Right ventricle myocardium superior (tissue), 1 donor: ENCODE measurements at regions not wholly inside any gene's neighbourhood (a gene's known extent, or its start where the extent isn't known, plus 50 kb on each side); places are given as distances from the start of the nearest gene placed in this dataset.

Source experiments
- ATAC-seq: fragments of 200-7000 bp; cut with Tn5 transposase; one replicate; pipeline ENCODE4 v1.9.1; 2020; ENCODE audit warnings: mild to moderate bottlenecking; ENCODE audit not compliant: poor library complexity
- DNase-seq: peaks from one replicate; pipeline ENCODE4 v3.0.0-alpha.2; 2020
- intact Hi-C: fragments of 100-400 bp; cut with DNase I; formaldehyde crosslinking; loops from one replicate; pipeline ENCODE4 v1.11.2; 2022
- donor health status: DM: no; HTN: yes; CAD: no; lungs with severe emphysema.

- intact Hi-C loops = no loop called here
- ATAC-seq (no peak), DNase-seq (no peak)
Observed at GRCh38 chr12:74891083-74891668, 318.5 kb downstream of the KCNC2 start.

- intact Hi-C loops = no loop called here
Observed at GRCh38 chr12:74892057-74892633, 317.5 kb downstream of the KCNC2 start.

GRCh38 chr12:74896186-74896585, 313.5 kb downstream of the KCNC2 start:
- no peak for ATAC-seq
- intact Hi-C loops = no loop called here
- no peak for DNase-seq

More at GRCh38 chr12:74892057-74892633, 317.5 kb downstream of the KCNC2 start:
- ATAC-seq = no peak
- no peak for DNase-seq

GRCh38 chr12:74897425-74898211, 312.0 kb downstream of the KCNC2 start:
- no peak for DNase-seq
- no peak for ATAC-seq
- intact Hi-C loops = no loop called here

GRCh38 chr12:74899031-74899829, 310.4 kb downstream of the KCNC2 start:
- no peak for DNase-seq
- no peak for ATAC-seq
- intact Hi-C loops = no loop called here

GRCh38 chr12:74900232-74900631, 309.4 kb downstream of the KCNC2 start:
- ATAC-seq = no peak
- DNase-seq = no peak
- intact Hi-C loops = no loop called here

GRCh38 chr12:74903522-74903921, 306.1 kb downstream of the KCNC2 start:
- no peak for DNase-seq
- ATAC-seq = no peak
- intact Hi-C loops = no loop called here

GRCh38 chr12:74906224-74906623, 303.4 kb downstream of the KCNC2 start:
- intact Hi-C loops = no loop called here
- no peak for ATAC-seq
- no peak for DNase-seq

GRCh38 chr12:74910831-74911230, 298.8 kb downstream of the KCNC2 start:
- DNase-seq = no peak
- no peak for ATAC-seq
- intact Hi-C loops = no loop called here

- intact Hi-C loops = no loop called here
- DNase-seq (no peak), ATAC-seq (no peak)
Observed at GRCh38 chr12:74914378-74914777, 295.3 kb downstream of the KCNC2 start.

- intact Hi-C loops = no loop called here
- ATAC-seq (no peak), DNase-seq (no peak)
Observed at GRCh38 chr12:74915718-74916117, 293.9 kb downstream of the KCNC2 start.

GRCh38 chr12:74917743-74918142, 291.9 kb downstream of the KCNC2 start:
- ATAC-seq = no peak
- intact Hi-C loops = no loop called here
- DNase-seq = no peak

- intact Hi-C loops = no loop called here
- DNase-seq (no peak), ATAC-seq (no peak)
Observed at GRCh38 chr12:74918291-74918690, 291.3 kb downstream of the KCNC2 start.

- intact Hi-C loops = no loop called here
- no peak for ATAC-seq
Observed at GRCh38 chr12:74922117-74922516, 287.5 kb downstream of the KCNC2 start.

GRCh38 chr12:74922642-74923041, 287.0 kb downstream of the KCNC2 start:
- no peak for ATAC-seq
- intact Hi-C loops = no loop called here
- no peak for DNase-seq

More at GRCh38 chr12:74922117-74922516, 287.5 kb downstream of the KCNC2 start:
- no peak for DNase-seq

GRCh38 chr12:74941670-74942069, 268.0 kb downstream of the KCNC2 start:
- intact Hi-C loops = no loop called here
- DNase-seq (no peak), ATAC-seq (no peak)

GRCh38 chr12:74945771-74946198, 263.9 kb downstream of the KCNC2 start:
- ATAC-seq (no peak), DNase-seq (no peak)
- intact Hi-C loops = no loop called here

- intact Hi-C loops = no loop called here
- no peak for DNase-seq
- ATAC-seq = no peak
Observed at GRCh38 chr12:74953697-74954096, 255.9 kb downstream of the KCNC2 start.

GRCh38 chr12:74957231-74957630, 252.4 kb downstream of the KCNC2 start:
- DNase-seq = no peak
- no peak for ATAC-seq
- intact Hi-C loops = no loop called here
